ENCODE measurements at regions not wholly inside any gene's neighbourhood (a gene's known extent, or its start where the extent isn't known, plus 50 kb on each side); places are given as distances from the start of the nearest gene placed in this dataset.

GRCh38 chr3:127452321-127452821 lies 138.2 kb downstream of the TPRA1 start:
- no peak for ATAC-seq
- Histone ChIP-seq H3K9me3 (no peaks in the 10 kb centered on the region), H3K36me3 (no peaks in the 10 kb centered on the region), H3K4me3 (no peak overlapping the region), H3K4me1 (peaks cover 0 to 11% (median 3%) of the 10 kb centered on the region in 4 donors), H3K27ac (no peak overlapping the region), H3K27me3 (peaks cover 0 to 25% of the 10 kb centered on the region in 2 donors)
- WGBS (ENCODE audit: insufficient coverage, low coverage, low lambda C conversion rate, missing lambda C conversion rate), result no CpG with 5 or more reads among the region's 7 CpGs
- TF ChIP-seq CTCF (IDR thresholded peaks at IDR 0.05) (no peak), POLR2A (IDR thresholded peaks at IDR 0.05) (no peak)
- DNase-seq, result peak; percentile 13 to 28 (median 21)
- intact Hi-C loops (cut with DNase I), result loop anchor here in 1 of 2 donors (10.0 kb wide), 1 partner anchor 698 kb away; no protein-coding TSS in a partner anchor

- Histone ChIP-seq H3K27me3 (peaks cover 0 to 17% of the 10 kb centered on the region in 2 donors), H3K36me3 (no peaks in the 10 kb centered on the region), H3K4me1 (peaks cover 0 to 10% (median 3%) of the 10 kb centered on the region in 4 donors), H3K9me3 (no peaks in the 10 kb centered on the region), H3K27ac (no peak overlapping the region), H3K4me3 (no peak overlapping the region)
- WGBS (ENCODE audit: insufficient coverage, low coverage, low lambda C conversion rate, missing lambda C conversion rate), result 83% methylated on average over 3 of the region's 4 CpGs
- intact Hi-C loops (cut with DNase I), result loop anchor here in 1 of 2 donors (10.0 kb wide), 1 partner anchor 697 kb away; no protein-coding TSS in a partner anchor
- DNase-seq, result peak; percentile 5 to 25 (median 18)
- ATAC-seq, result no peak
- no peak for TF ChIP-seq CTCF (IDR thresholded peaks at IDR 0.05)
- TF ChIP-seq POLR2A (IDR thresholded peaks at IDR 0.05), result no peak
Measured at GRCh38 chr3:127451321-127451720, 139.2 kb downstream of the TPRA1 start.

- Histone ChIP-seq H3K4me1 (no peaks in the 10 kb centered on the region), H3K9me3 (no peaks in the 10 kb centered on the region), H3K27me3 (peaks cover 0 to 7% of the 10 kb centered on the region in 2 donors), H3K27ac (no peak overlapping the region), H3K36me3 (no peaks in the 10 kb centered on the region), H3K4me3 (no peak overlapping the region)
- no CpG with 5 or more reads among the region's 8 CpGs for WGBS (ENCODE audit: insufficient coverage, low coverage, low lambda C conversion rate, missing lambda C conversion rate)
- ATAC-seq (no peak), DNase-seq (peak; percentile 12 to 33 (median 25))
- TF ChIP-seq POLR2A (IDR thresholded peaks at IDR 0.05) (no peak), CTCF (IDR thresholded peaks at IDR 0.05) (no peak)
- intact Hi-C loops (cut with DNase I), result loop anchor here in 1 of 2 donors (10.0 kb wide), 1 partner anchor 696 kb away; no protein-coding TSS in a partner anchor
Measured at GRCh38 chr3:127450331-127450730, 140.2 kb downstream of the TPRA1 start.

- Histone ChIP-seq H3K36me3 (no peaks in the 10 kb centered on the region), H3K27me3 (peaks cover 0 to under 1% of the 10 kb centered on the region in 2 donors), H3K9me3 (no peaks in the 10 kb centered on the region), H3K27ac (no peak overlapping the region), H3K4me3 (no peak overlapping the region), H3K4me1 (no peaks in the 10 kb centered on the region)
- no peak for ATAC-seq
- WGBS (ENCODE audit: insufficient coverage, low coverage, low lambda C conversion rate, missing lambda C conversion rate), result 36% methylated on average over 6 of the region's 8 CpGs
- TF ChIP-seq CTCF (IDR thresholded peaks at IDR 0.05), result no peak
- intact Hi-C loops (cut with DNase I), result loop anchor here in 1 of 2 donors (10.0 kb wide), 1 partner anchor 695 kb away; no protein-coding TSS in a partner anchor
- DNase-seq, result peak in 2 of 3 donors; percentile 1 to 9
Measured at GRCh38 chr3:127449486-127450212, 140.9 kb downstream of the TPRA1 start.
